ENCODE measurements at regions not wholly inside any gene's neighbourhood (a gene's known extent, or its start where the extent isn't known, plus 50 kb on each side); places are given as distances from the start of the nearest gene placed in this dataset.

- Histone ChIP-seq H3K27me3 (no peaks in the 10 kb centered on the region), H3K4me3 (no peak overlapping the region), H3K36me3 (no peaks in the 10 kb centered on the region), H3K9me3 (no peaks in the 10 kb centered on the region)
- DNase-seq: no peak
These were observed 415.5 kb upstream of the OPRM1 start for GRCh38 chr6:153623496-153623895.

DNA sequence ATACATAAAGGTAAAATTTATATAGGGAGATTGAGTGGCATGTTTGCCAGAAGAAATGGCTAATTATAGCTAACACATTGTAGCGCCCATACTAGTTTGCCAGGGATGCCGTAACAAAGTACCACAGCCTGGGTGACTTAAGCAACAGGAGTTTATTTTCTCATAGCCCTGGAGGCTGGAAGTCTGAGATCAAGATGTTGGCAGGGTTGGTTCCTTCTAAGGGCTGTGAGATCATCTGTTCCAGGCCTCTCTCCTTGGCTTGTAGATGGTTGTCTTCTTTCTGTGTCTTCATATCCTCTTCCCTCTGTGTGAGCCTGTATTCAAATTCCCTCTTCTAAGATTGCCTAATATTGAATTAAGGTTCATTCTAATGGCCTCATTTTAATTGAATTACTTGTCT is 417.5 kb upstream of the OPRM1 start:
- Histone ChIP-seq H3K27me3 (no peaks in the 10 kb centered on the region), H3K9me3 (no peaks in the 10 kb centered on the region), H3K36me3 (no peaks in the 10 kb centered on the region), H3K4me3 (no peak overlapping the region)
- no peak for DNase-seq

- H3K36me3 ChIP-seq: no peaks in the 10 kb centered on the region
- H3K27me3 ChIP-seq: no peaks in the 10 kb centered on the region
- no peaks in the 10 kb centered on the region for H3K9me3 ChIP-seq
- no peak overlapping the region for H3K4me3 ChIP-seq
- no peak for DNase-seq
These were observed 418.0 kb upstream of the OPRM1 start for GRCh38 chr6:153621070-153621469.

DNA sequence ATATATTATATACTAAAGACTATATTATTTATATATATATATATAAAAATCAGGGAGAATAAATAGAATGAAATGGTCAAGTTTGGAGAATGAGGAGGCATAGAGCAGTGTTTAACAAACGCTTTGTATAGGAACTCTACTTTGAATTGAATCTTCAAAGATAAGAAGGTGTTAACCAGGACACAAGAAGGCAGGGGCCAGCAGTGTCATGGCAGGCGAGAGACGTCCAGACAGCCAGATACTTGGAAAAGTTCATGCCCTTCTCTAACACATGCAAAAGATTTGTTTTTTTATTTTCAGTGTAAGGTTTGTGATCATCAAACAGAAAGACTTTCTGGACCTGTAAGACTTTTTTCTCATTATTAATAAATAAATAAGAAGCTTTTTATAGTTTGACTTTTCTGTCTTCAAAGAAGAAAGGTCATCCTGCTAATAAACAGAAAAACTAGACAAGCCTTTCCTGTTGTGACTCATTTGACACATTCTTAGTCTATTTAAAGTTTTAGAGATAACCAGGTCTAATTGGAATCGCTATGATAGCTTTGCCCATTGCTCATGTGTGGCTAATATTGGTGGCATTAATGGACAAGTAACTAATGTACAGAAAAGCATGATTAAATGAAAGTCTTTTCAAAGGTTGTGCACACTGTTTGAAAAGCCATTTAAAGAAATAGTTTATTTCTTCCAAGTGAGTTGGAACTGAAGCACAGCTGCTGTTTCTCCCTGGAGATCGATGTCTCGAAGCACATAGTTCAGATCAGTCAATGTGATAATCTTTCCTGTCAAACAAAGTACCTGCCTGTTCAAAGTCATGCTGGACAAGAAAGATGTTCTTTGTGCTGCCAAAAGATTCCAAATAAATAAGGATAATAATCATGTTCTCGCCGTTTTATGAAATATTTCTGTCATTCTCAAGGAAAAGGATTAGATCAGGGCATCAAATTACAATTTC is 420.4 kb upstream of the OPRM1 start:
- H3K9me3 ChIP-seq: no peaks in the 10 kb centered on the region
- no peaks in the 10 kb centered on the region for H3K27me3 ChIP-seq
- H3K4me3 ChIP-seq: no peak overlapping the region
- DNase-seq: no peak
- no peaks in the 10 kb centered on the region for H3K36me3 ChIP-seq

- Histone ChIP-seq H3K27me3 (no peaks in the 10 kb centered on the region), H3K36me3 (no peaks in the 10 kb centered on the region), H3K4me3 (no peak overlapping the region), H3K9me3 (no peaks in the 10 kb centered on the region)
- DNase-seq: no peak
These were observed 422.5 kb upstream of the OPRM1 start for GRCh38 chr6:153616506-153616905.

DNA sequence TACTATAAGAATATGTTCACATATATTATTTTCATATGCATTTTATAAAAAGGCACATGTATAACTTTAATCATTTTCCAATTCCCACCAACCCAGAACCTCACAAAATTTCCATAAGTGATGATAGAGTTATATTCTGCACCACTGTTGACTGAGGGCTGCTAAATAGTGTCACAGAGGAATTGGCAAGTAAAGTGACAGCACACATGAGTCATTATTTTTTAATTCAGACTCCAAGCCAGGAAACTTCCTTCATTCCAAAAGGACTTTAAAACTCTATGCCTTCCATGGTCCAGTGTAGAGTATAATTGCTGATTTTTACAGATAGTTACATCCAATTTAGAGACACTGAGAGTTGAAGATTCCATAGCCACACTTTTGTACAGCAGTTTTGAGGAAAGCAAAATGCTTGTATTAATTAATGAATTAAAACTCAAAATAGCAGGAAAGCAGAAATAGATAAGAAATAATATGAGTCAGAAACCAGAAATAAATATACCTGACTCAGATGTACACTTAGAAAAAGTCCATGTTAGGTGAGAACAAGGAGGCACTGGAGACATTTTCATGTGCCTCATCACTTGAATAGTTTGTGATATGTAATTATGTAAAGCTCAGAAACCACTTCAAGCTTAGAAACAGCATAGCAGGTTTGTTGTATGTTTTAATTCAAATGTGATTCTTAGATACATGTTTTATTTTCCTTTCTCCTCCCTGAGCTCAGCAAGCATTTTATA is 425.2 kb upstream of the OPRM1 start:
- no peaks in the 10 kb centered on the region for H3K9me3 ChIP-seq
- H3K36me3 ChIP-seq: no peaks in the 10 kb centered on the region
- no peak for DNase-seq

GRCh38 chr6:153602401-153602800 is 436.6 kb upstream of the OPRM1 start:
- H3K27me3 ChIP-seq: no peaks in the 10 kb centered on the region
- no peak overlapping the region for H3K4me3 ChIP-seq
- no peaks in the 10 kb centered on the region for H3K9me3 ChIP-seq
- no peaks in the 10 kb centered on the region for H3K36me3 ChIP-seq
- no peak for DNase-seq

More for the DNA sequence above, 425.2 kb upstream of the OPRM1 start:
- Histone ChIP-seq H3K4me3 (no peak overlapping the region), H3K27me3 (no peaks in the 10 kb centered on the region)

DNA sequence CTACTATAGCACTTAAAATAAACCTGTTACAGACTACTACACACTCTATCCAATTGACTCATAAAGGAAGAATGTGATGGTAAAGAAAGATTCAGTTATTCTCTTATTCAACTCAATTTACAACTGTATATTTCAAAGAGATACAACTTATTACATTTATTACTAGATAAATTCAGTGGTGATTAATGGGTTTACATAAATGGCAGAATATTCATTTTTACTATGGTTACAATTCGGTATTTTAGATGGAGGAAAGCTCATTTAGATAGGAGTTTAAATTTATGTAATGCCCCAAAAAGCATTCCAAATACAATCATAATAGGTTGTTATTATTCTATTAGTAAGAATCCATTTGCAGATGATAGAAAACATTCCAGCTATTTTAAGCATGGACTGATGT is 439.1 kb upstream of the OPRM1 start:
- H3K9me3 ChIP-seq: no peaks in the 10 kb centered on the region
- H3K27me3 ChIP-seq: no peaks in the 10 kb centered on the region
- no peak for DNase-seq
- no peaks in the 10 kb centered on the region for H3K36me3 ChIP-seq
- no peak overlapping the region for H3K4me3 ChIP-seq

- Histone ChIP-seq H3K36me3 (no peaks in the 10 kb centered on the region), H3K9me3 (no peaks in the 10 kb centered on the region), H3K27me3 (no peaks in the 10 kb centered on the region), H3K4me3 (no peak overlapping the region)
- DNase-seq: no peak
These were observed 443.1 kb upstream of the OPRM1 start for GRCh38 chr6:153595903-153596302.

DNA sequence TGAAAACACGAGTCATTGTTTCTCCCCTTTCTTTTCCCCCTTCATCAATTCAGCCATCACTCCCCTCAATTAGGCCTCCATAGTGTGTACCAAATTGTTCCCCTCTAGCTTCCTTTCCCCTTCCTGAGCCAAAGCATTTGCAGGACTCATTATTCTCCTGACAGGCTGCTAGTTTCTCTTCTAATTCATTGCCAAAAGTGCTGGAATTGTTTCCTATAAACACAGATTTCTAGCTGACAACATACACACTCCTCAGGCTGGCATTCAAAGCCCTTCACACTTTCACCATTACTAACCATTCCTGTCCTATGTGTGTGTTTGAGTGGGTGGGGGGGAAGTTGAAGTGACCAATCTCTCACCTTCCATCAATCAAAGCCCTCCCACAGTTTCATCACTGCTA is 444.2 kb upstream of the OPRM1 start:
- no peak overlapping the region for H3K4me3 ChIP-seq
- H3K9me3 ChIP-seq: no peaks in the 10 kb centered on the region
- DNase-seq: no peak

GRCh38 chr6:153591159-153591558 is 447.9 kb upstream of the OPRM1 start:
- DNase-seq: no peak
- H3K36me3 ChIP-seq: no peaks in the 10 kb centered on the region
- no peaks in the 10 kb centered on the region for H3K9me3 ChIP-seq
- H3K4me3 ChIP-seq: no peak overlapping the region
- no peaks in the 10 kb centered on the region for H3K27me3 ChIP-seq

More for the DNA sequence above, 444.2 kb upstream of the OPRM1 start:
- Histone ChIP-seq H3K36me3 (no peaks in the 10 kb centered on the region), H3K27me3 (no peaks in the 10 kb centered on the region)

DNA sequence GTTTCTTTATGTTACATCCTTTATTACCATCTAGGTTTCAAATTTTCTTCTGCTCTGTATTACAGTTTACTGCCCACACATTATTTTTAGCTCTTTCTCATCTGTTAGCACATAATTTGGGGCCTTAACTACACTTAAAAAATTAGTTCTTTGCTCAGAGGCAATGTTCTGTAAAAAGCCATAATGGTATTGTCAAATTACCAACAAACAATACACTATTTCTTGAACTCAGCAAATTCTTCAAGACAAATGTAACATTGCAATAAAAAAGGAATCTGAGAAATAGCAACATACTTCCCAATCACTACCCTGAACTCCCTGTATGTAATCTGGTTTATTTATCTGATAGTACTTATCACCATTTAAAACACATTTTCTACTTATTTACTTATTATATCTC is 448.6 kb upstream of the OPRM1 start:
- Histone ChIP-seq H3K36me3 (no peaks in the 10 kb centered on the region), H3K27me3 (no peaks in the 10 kb centered on the region), H3K4me3 (no peak overlapping the region), H3K9me3 (no peaks in the 10 kb centered on the region)
- DNase-seq: no peak

DNA sequence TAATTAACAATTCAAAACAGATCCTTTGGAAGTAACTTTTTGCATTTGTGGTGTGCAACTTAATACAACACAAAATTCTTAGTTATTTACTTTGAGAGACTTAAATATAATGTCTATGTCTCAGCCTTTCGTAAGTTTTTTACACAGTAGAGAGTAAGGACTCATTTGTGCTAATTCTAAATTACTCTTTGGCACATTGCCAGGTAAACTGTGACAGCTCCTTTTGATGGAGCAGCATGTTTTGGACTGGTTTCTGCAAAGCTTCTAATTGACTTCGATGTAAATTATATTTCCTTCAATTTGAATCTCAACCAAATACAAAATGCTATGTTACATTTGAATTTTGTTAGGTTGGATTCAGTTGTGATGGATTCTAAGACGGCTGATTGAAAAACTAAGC is 450.7 kb upstream of the OPRM1 start:
- DNase-seq: no peak
- Histone ChIP-seq H3K36me3 (no peaks in the 10 kb centered on the region), H3K9me3 (no peaks in the 10 kb centered on the region), H3K27me3 (no peaks in the 10 kb centered on the region), H3K4me3 (no peak overlapping the region)

- Histone ChIP-seq H3K4me3 (no peak overlapping the region), H3K36me3 (no peaks in the 10 kb centered on the region), H3K27me3 (no peaks in the 10 kb centered on the region), H3K9me3 (no peaks in the 10 kb centered on the region)
- no peak for DNase-seq
These were observed 452.6 kb upstream of the RGS17 start for GRCh38 chr6:153583685-153584084.

DNA sequence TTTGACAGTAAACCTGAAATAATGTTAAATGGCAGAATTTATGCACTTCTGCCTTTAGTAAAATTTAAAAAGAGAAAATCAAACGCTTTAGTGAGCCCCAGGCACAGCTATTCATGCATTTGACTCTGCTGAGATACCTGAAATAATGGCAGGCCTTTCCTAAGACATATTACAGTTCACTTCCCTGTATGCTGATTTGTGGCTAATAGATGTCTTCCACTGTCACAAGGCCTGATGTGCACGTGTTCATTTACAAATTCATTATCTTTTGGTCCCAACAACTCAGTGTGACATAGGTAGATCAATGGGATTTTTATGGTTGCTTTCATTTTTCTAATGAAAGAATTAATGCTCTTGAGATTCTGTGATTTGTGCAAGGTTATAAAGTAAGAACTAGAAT is 449.7 kb upstream of the RGS17 start:
- DNase-seq: no peak
- Histone ChIP-seq H3K36me3 (no peaks in the 10 kb centered on the region), H3K9me3 (no peaks in the 10 kb centered on the region), H3K4me3 (no peak overlapping the region), H3K27me3 (no peaks in the 10 kb centered on the region)

DNA sequence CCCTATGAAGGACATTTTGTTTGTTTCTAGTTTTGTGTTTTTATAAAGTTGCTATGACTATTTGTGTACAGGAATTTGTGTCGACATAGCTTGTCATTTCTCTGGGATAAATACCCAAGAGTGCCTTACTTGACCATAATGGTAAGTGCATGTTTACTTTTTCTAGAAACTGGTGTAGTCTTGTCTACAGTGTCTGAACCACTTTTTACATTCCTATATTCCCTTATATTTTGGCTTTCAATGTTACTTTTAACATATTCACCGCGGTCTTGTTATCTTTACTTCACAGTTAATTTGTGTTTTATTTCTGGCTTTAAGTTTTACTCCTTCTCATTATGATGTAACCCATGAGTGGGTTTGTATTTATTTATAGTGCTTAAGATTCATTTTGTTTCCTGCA is 444.4 kb upstream of the RGS17 start:
- Histone ChIP-seq H3K27me3 (no peaks in the 10 kb centered on the region), H3K9me3 (no peaks in the 10 kb centered on the region), H3K36me3 (no peaks in the 10 kb centered on the region)

GRCh38 chr6:153574231-153574630 is 443.1 kb upstream of the RGS17 start:
- Histone ChIP-seq H3K4me3 (no peak overlapping the region), H3K27me3 (no peaks in the 10 kb centered on the region), H3K9me3 (no peaks in the 10 kb centered on the region), H3K36me3 (no peaks in the 10 kb centered on the region)
- DNase-seq: no peak

More for the DNA sequence above, 444.4 kb upstream of the RGS17 start:
- no peak for DNase-seq
- no peak overlapping the region for H3K4me3 ChIP-seq

GRCh38 chr6:153572371-153572770 is 441.3 kb upstream of the RGS17 start:
- H3K4me3 ChIP-seq: no peak overlapping the region
- no peak for DNase-seq
- H3K36me3 ChIP-seq: no peaks in the 10 kb centered on the region
- H3K9me3 ChIP-seq: no peaks in the 10 kb centered on the region
- no peaks in the 10 kb centered on the region for H3K27me3 ChIP-seq

Measured in MG63 (cell line).